CD1c-positive myeloid dendritic cell (primary cell): ENCODE measurements at regions not wholly inside any gene's neighbourhood (a gene's known extent, or its start where the extent isn't known, plus 50 kb on each side); places are given as distances from the start of the nearest gene placed in this dataset.
"Not testable (repeated sequence)": the region's sequence is repeated elsewhere in the genome, so short reads cannot be mapped to it uniquely, and the experiment has no call there.

Experiments used
- DNase-seq: peaks from one replicate; pipeline ENCODE4 v3.0.0-alpha.2; 2016; ENCODE audit errors: extremely low spot score

DNA sequence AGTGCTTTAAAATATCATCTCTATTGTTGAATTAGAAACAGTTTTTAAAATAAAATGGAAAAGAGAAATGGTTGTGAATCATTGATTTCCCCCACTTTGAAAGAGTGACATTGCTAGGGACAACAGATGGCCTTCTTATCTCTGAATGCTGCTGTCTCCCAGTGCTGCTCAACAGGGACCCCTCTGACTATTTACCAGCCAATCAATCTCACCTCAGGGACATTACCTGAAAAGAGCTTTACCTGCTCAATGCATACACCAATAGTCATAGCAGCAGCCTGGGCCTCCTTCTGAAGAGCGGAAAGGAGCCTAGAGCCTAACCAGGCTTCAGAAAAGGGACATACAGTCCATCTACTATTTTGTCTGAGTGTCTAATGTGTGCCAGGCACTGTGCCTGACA lies 162.8 kb downstream of the CGGBP1 start:
- no peak for DNase-seq

GRCh38 chr3:87873136-87873535 lies 185.7 kb downstream of the CGGBP1 start:
- no peak for DNase-seq

- no peak for DNase-seq
These were observed 191.8 kb downstream of the CGGBP1 start for GRCh38 chr3:87867001-87867400.

DNA sequence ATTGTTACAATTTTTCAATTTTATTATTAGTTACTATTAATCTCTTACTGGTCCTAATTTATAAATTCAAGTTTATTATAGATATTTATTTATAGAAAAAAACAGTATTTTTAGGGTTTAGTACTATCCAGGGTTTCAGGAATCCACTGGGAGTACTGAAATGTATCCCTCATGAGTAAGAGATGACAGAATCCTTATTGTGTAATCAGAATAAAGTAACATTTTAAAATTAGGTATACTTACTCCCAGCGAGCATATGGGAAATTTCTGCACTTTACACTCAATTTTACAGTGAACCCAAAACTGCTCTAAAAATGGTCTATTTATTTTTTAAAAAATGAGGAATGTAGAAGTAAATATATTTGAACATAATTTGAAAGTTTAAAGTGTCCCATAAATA lies 202.7 kb downstream of the CGGBP1 start:
- DNase-seq: no peak

DNA sequence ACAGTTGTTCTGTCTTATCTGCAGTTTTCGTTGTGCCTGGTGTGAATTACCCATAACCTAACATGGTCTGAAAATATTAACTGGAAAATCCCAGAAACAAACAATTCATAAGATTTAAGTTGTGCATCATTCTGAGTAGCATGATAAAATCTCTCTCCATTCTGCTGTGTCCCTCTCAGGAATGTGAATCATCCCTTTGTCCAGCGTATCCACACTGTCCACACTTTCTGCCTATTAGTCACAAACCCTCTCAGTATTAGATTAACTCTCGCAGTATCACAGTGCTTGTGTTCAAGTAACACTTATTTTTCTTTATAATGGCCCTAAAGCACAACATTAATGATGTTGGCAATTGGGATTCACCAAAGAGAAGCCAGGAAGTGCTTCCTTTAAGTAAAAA lies 203.2 kb downstream of the CGGBP1 start:
- DNase-seq: no peak

DNA sequence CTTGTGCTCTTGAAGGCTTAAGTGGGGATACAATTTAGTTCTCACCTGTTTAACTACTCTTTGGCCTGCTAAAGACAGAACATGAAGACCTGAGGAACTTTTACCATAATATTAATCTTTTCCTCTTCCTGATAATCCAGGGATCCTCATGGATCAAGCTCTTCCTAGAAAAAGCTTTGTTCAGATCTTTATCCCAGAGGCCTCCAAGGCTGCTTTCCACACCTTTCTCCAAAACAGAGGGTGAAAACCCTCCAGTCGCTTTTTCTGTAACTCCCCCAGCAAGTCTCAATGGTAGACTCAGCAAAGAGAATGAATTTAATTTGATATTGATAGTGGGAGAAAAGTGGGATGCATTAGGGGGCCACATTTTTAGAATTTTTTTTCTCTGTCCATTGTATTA lies 203.6 kb downstream of the CGGBP1 start:
- DNase-seq: no peak

- DNase-seq: no peak
These were observed 210.8 kb downstream of the CGGBP1 start for GRCh38 chr3:87848003-87848402.

GRCh38 chr3:87837076-87837475 lies 221.7 kb downstream of the CGGBP1 start:
- DNase-seq: peak; percentile 50

- DNase-seq: no peak
These were observed 222.8 kb downstream of the CGGBP1 start for GRCh38 chr3:87836026-87836425.

DNA sequence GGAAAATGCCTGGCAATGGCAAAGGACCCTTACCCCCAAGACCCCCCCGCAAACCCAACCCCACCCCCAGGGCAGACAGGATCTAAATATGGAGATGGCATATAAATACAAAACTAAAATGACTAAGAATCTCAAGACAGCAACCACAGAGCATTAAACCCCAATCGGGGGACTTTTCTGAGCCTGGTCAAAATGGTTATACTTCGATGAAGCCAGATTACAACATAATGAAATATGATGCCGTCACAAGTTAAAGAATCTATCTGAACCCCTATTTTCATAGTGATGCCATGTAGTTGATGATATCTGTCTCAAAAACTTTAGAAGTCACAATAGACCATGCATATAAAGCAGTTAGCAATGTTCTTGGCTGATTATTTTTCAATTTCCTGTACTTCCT lies 223.6 kb downstream of the CGGBP1 start:
- no peak for DNase-seq

DNA sequence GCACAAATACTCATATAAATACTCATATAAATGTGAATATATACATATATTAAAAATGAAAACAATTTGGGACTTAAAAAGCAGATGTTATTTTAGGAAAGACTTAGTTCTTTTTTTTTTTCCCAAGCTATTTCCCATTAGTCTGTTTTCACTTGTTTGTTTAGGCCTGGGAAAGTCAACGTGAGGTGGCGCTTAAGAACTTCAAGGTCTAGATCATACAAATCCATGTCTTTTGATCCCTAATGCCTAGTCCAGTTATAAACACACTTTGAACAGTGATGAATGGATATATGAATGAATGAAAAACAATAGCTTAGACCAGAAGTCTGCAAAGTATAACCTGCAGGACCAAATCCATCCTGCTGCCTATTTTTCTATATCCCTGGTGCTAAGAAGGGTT lies 224.5 kb downstream of the CGGBP1 start:
- no peak for DNase-seq

DNA sequence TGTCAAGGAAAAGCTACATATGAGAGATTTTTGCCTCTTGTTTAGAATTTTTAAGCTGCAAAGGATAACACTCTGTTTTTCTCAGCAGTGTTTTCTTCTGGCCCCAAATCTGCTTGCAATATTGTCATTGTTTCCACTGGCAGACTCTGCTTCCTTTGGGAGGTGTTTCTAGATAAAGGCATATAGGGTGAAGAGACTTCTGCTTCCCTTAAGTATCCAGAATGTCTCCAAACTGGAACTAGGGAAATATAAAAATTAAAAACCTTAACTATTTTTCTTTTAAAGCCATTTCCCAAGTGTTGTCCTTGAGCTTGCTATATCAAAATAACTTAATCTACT lies 225.8 kb downstream of the CGGBP1 start:
- no peak for DNase-seq

- DNase-seq: peak; percentile 32
These were observed 230.8 kb downstream of the CGGBP1 start for GRCh38 chr3:87828046-87828445.

DNA sequence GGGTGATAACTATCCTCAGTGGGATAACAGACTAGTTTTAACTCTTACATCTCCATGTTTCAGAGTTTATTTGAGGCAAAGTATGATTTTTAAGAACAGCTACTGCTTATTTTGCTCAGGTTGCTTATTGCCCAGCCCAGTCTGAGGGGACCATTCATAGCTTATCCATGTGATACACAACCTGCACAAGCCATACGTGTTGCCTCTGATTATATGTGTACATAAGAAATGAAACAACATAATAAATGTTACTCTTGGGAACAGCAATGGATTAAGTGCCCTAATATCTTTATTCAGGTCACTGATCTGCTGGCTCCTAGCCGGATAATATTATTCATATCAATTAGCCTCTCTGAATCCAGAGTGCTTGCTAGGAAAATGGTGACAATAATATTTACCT lies 236.2 kb downstream of the CGGBP1 start:
- DNase-seq: no peak

GRCh38 chr3:87813503-87813902 lies 245.3 kb downstream of the CGGBP1 start:
- DNase-seq: not testable (repeated sequence)

DNA sequence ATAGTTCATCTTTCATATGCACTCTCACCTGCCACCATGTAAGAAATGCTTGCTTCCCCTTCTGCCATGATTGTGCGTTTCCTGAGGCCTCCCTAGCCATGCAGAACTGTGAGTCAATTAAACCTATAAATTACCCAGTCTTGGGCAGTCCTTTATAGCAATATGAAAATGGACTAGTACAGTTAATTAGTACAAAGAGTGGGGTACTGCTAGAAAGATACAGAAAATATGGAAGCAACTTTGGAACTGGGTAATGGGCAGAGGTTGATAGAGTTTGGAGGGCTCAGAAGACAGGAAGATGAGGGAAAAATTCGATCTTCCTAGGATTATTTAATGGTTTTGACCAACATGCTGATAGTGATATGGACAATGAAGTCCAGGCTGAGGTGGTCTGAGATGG lies 246.9 kb downstream of the CGGBP1 start:
- no peak for DNase-seq

DNA sequence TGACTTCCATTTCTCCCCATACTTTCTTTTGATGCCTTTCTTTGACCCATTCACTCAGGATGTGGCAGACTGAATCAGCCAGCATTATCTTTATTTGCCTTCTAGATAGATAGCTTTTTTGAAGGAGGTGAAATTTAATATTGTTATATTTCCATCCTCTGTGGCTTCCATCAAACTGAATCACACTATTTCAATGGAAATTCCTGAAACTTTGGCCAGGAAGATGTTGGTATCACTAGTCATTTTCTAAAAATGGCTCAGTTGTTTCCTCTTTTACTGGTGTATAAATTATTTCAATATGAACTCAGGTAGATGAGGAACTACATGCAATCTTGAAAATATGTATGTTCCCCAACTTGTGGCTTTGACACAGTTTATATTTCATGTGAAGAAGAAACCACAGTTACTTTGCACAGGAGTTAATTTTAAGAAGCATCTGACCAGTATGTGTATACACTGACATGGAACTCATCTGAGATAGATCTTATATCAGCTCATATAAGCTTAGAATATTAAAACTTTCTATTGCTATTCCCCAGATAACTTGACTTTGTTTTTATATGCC lies 248.3 kb downstream of the CGGBP1 start:
- DNase-seq: no peak

GRCh38 chr3:87805670-87806069 lies 253.1 kb downstream of the CGGBP1 start:
- no peak for DNase-seq

- DNase-seq: no peak
These were observed 257.4 kb downstream of the CGGBP1 start for GRCh38 chr3:87801409-87801808.

DNA sequence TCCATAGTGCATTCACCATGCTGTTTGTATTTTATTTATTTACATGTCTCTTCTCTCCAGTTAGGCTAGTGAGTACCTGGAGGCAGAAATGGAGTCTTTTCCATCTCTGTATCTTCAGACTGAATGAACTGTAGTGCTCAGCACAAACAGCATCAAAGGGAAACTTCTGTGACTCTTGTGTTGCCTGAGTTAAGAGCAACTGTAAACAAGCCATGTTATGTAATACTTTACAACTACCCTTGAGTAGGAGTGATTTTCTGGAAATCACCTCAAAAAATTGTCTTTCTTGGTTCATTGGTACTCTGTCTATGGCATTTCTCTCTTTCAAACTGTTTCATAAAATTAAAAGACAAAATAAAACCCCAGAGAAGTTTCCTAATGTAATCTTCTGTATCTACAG lies 258.3 kb downstream of the CGGBP1 start:
- no peak for DNase-seq

DNA sequence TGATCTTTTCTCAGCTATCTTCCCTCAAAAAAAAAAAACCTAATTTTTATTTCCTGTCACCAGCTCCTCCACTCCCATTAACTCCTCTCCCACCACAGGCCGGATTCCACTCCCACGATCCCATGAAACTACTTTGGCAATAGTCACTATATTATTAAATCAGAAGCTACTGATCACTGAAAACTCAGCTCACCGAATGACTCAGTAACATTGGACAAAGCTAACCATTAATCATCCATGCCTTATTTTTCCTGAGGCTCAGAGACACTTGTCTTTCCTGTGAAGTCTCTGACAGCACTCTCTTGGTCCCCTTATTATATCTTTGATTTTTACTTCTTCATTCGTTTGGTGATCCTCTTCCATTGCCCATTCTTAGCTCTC lies 260.2 kb downstream of the CGGBP1 start:
- no peak for DNase-seq

DNA sequence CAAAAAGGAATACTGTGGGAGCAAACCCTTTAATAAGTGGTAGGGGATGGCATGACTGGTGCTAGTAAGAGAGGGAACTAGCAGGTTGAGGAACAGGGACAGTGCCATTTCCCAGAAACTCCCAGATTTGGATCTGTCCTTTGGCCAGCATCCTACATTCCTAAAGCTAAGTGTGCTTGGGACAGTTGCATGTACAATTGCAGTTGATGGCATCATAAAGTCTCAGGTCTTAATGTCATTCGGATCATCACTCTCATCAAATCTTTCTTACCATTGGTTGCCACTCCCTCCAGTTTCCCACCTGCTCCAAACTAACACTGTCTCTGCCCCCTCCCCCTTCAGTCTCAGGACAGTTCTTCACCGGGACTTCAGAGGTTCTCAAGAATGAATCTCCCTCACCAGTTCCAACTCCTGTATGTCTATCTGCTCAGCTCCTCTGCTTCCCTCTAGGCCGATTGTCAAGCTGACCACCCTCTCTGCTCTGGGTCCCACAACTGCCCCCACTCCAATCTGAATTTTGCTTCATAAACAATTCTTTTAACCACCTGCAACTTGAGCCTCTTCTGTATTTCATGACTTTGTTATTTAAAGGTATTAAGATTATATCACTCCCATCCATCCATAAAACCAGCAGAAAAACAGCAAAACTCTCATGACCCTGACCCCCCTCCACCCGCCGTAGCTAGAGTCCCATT lies 260.8 kb downstream of the CGGBP1 start:
- no peak for DNase-seq

DNA sequence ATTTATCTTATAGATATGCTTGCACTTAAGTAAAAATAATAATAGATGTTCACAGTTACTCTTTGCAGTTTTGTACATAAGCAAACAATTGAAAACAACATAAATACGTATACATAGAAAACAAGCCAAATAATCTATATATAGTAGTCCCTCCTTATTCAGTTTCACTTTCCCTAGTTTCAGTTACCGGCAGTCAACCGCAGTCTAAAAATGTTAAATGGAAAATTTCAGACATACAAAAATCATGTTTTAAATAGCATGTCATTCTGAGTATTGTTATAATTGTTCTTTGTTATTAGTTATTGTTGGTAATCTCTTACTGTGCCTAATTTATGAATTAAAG lies 262.0 kb downstream of the CGGBP1 start:
- DNase-seq: no peak

GRCh38 chr3:87796137-87796842 lies 262.5 kb downstream of the CGGBP1 start:
- DNase-seq: peak; percentile 14
